Astrocyte (in vitro differentiated cells and primary cell): ENCODE measurements at regions not wholly inside any gene's neighbourhood (a gene's known extent, or its start where the extent isn't known, plus 50 kb on each side); places are given as distances from the start of the nearest gene placed in this dataset.

Experiments
- DNase-seq: peaks from one replicate; pipeline ENCODE4 v3.0.0-alpha.2; 2010; ENCODE audit warnings: low read depth
- FAIRE-seq: peaks from 2 replicates; lab custom pipeline; 2011; peaks lifted over from hg19 to GRCh38; lab: Jason Lieb, UNC
- H2AFZ ChIP-seq: 2 replicates; pipeline ENCODE4 v1.6.0; 2012; ENCODE audit warnings: low read depth, low read length, inconsistent platforms
- H3K27ac ChIP-seq: 2 replicates; pipeline ENCODE4 v1.5.1; 2011; ENCODE audit warnings: low read depth, low read length, inconsistent platforms
- H3K27me3 ChIP-seq: 2 replicates; pipeline ENCODE4 v1.6.0; 2011; ENCODE audit warnings: low read length, inconsistent platforms; ENCODE audit not compliant: insufficient read depth
- H3K36me3 ChIP-seq: 2 replicates; pipeline ENCODE4 v1.5.1; 2011; ENCODE audit warnings: low read length, inconsistent platforms; ENCODE audit not compliant: insufficient read depth
- H3K4me1 ChIP-seq: 2 replicates; pipeline ENCODE4 v1.5.1; 2011; ENCODE audit warnings: low read length, inconsistent platforms; ENCODE audit not compliant: insufficient read depth
- H3K4me2 ChIP-seq: 2 replicates; pipeline ENCODE4 v1.6.0; 2012; ENCODE audit warnings: low read length, inconsistent platforms
- H3K4me3 ChIP-seq: 2 replicates; pipeline ENCODE4 v1.5.1; 2011; ENCODE audit warnings: low read depth, mild to moderate bottlenecking, low read length, inconsistent platforms; ENCODE audit not compliant: insufficient read depth
- H3K79me2 ChIP-seq: 2 replicates; pipeline ENCODE4 v1.6.0; 2012; ENCODE audit warnings: mild to moderate bottlenecking, low read length, inconsistent platforms; ENCODE audit not compliant: insufficient read depth
- H3K9ac ChIP-seq: 2 replicates; pipeline ENCODE4 v1.6.0; 2012; ENCODE audit warnings: mild to moderate bottlenecking, low read length, inconsistent platforms
- H3K9me3 ChIP-seq: 2 replicates; pipeline ENCODE4 v1.5.1; 2012; ENCODE audit warnings: low read depth, mild to moderate bottlenecking, low read length, inconsistent platforms; ENCODE audit not compliant: insufficient read depth
- H4K20me1 ChIP-seq: 2 replicates; pipeline ENCODE4 v1.6.0; 2012; ENCODE audit warnings: low read length, inconsistent platforms; ENCODE audit not compliant: insufficient read depth
- H3K27ac Mint-ChIP-seq: one replicate; pipeline ENCODE4 v1.8.0; 2021; ENCODE audit warnings: mild to moderate bottlenecking, mixed read lengths; ENCODE audit not compliant: unreplicated experiment
- H3K27me3 Mint-ChIP-seq: one replicate; pipeline ENCODE4 v1.8.0; 2021; ENCODE audit warnings: low read depth, mixed read lengths; ENCODE audit not compliant: unreplicated experiment
- H3K36me3 Mint-ChIP-seq: one replicate; pipeline ENCODE4 v1.8.0; 2021; ENCODE audit warnings: low read depth, mixed read lengths; ENCODE audit not compliant: unreplicated experiment
- H3K4me1 Mint-ChIP-seq: one replicate; pipeline ENCODE4 v1.8.0; 2021; ENCODE audit warnings: low read depth, mixed read lengths; ENCODE audit not compliant: unreplicated experiment
- H3K4me3 Mint-ChIP-seq: one replicate; pipeline ENCODE4 v1.8.0; 2021; ENCODE audit warnings: mild to moderate bottlenecking, moderate library complexity, mixed read lengths; ENCODE audit not compliant: unreplicated experiment
- H3K9me3 Mint-ChIP-seq: one replicate; pipeline ENCODE4 v1.8.0; 2021; ENCODE audit warnings: mild to moderate bottlenecking, mixed read lengths; ENCODE audit not compliant: unreplicated experiment
- CTCF ChIP-seq: IDR thresholded peaks from 2 replicates; pipeline ENCODE4 v1.5.1; 2011; ENCODE audit warnings: low read depth, mild to moderate bottlenecking, inconsistent platforms, low read length, moderate library complexity; ENCODE audit not compliant: insufficient read depth
- EZH2 ChIP-seq: IDR thresholded peaks from 2 replicates; pipeline ENCODE4 v1.6.1; 2012; ENCODE audit warnings: mild to moderate bottlenecking, low read length, inconsistent platforms; ENCODE audit not compliant: insufficient read depth

GRCh38 chr10:131019696-131020095, 291.8 kb downstream of the TCERG1L start:
- H3K9me3 Mint-ChIP-seq = peaks cover 6% of the 10 kb centered on the region
- H3K27me3 ChIP-seq = no peaks in the 10 kb centered on the region
- H3K4me1 Mint-ChIP-seq = no peaks in the 10 kb centered on the region
- H4K20me1 ChIP-seq = no peaks in the 10 kb centered on the region
- no peak overlapping the region for H2AFZ ChIP-seq
- no peak overlapping the region for H3K9ac ChIP-seq
- H3K36me3 ChIP-seq = no peaks in the 10 kb centered on the region
- no peak overlapping the region for H3K4me3 Mint-ChIP-seq
- H3K9me3 ChIP-seq = peaks cover 13% of the 10 kb centered on the region
- TF ChIP-seq EZH2 = no peak
- no peak for TF ChIP-seq CTCF
- H3K79me2 ChIP-seq = no peaks in the 10 kb centered on the region
- H3K4me3 ChIP-seq = no peak overlapping the region
- peaks cover 2% of the 10 kb centered on the region for H3K27me3 Mint-ChIP-seq
- FAIRE-seq (no peak), DNase-seq (no peak)
- no peak overlapping the region for H3K27ac Mint-ChIP-seq
- no peak overlapping the region for H3K4me2 ChIP-seq
- H3K4me1 ChIP-seq = no peaks in the 10 kb centered on the region
- no peak overlapping the region for H3K27ac ChIP-seq
- H3K36me3 Mint-ChIP-seq = no peaks in the 10 kb centered on the region

DNA sequence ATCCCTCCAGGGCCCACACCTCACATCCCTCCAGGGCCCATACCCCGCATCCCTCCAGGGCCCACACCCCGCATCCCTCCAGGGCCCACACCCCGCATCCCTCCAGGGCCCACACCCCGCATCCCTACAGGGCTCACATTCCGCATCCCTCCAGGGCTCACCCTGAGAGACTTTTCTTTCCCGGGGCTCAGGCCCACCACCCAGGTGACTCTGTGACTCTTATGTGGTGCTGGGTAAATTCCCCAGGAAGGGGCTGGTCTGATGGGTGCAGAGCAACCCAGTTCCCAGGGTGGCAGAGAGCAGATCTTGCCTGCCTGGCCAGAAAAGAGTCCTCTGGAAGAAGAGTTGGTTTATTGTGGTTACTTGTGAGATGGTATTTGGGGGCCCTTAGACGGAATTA, 290.7 kb downstream of the TCERG1L start:
- H3K79me2 ChIP-seq = no peaks in the 10 kb centered on the region
- H3K36me3 ChIP-seq = no peaks in the 10 kb centered on the region
- TF ChIP-seq CTCF = no peak
- TF ChIP-seq EZH2 = no peak
- no peak overlapping the region for H2AFZ ChIP-seq
- H3K27me3 ChIP-seq = no peaks in the 10 kb centered on the region
- Mint-ChIP-seq H3K9me3 (peaks cover 6% of the 10 kb centered on the region), H3K36me3 (no peaks in the 10 kb centered on the region), H3K4me3 (no peak overlapping the region), H3K4me1 (no peaks in the 10 kb centered on the region), H3K27me3 (peaks cover 2% of the 10 kb centered on the region), H3K27ac (no peak overlapping the region)
- H3K27ac ChIP-seq = no peak overlapping the region
- DNase-seq = no peak
- no peak for FAIRE-seq
- no peaks in the 10 kb centered on the region for H4K20me1 ChIP-seq
- H3K9ac ChIP-seq = no peak overlapping the region
- H3K4me2 ChIP-seq = no peak overlapping the region
- H3K9me3 ChIP-seq = peaks cover 10% of the 10 kb centered on the region
- H3K4me3 ChIP-seq = no peak overlapping the region
- H3K4me1 ChIP-seq = no peaks in the 10 kb centered on the region

DNA sequence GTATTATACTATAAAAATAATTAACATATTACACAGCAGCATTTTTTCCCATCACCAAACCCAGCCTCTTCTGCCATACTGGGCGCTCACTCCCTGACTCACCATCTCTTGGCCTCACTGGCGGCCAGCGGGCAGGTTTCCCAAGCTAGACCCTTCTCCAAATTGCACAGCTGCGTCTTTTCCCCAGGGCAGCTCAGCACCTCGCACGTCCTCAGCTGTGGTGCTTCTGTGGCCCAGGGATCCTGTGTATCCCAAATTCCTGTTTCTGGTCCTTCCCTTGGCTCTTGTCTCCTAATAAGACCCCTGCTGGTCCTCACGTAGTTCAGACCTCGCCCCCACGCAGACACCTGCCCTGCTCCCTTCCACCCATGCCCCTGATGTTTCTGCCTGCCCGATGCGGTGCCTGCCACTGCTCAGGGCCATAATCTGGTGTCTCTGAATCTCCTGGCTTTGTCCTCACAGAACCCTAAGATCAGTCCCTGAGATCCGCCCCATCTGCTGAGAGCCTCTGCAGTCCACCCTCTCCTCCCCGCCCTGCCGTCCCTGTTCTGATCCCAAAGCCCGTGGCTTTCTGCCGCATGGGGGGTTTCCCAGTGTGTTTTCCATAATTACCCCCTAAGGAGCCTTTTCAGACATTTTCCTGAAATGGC, 290.1 kb downstream of the TCERG1L start:
- Histone ChIP-seq H2AFZ (no peak overlapping the region), H3K27ac (no peak overlapping the region), H4K20me1 (no peaks in the 10 kb centered on the region), H3K27me3 (no peaks in the 10 kb centered on the region), H3K36me3 (no peaks in the 10 kb centered on the region), H3K79me2 (no peaks in the 10 kb centered on the region), H3K4me2 (no peak overlapping the region), H3K4me1 (no peaks in the 10 kb centered on the region), H3K9ac (no peak overlapping the region), H3K4me3 (no peak overlapping the region), H3K9me3 (peaks cover 10% of the 10 kb centered on the region)
- no peak for FAIRE-seq
- H3K27me3 Mint-ChIP-seq = peaks cover 2% of the 10 kb centered on the region
- peaks cover 6% of the 10 kb centered on the region for H3K9me3 Mint-ChIP-seq
- no peak for DNase-seq
- H3K4me3 Mint-ChIP-seq = no peak overlapping the region
- no peaks in the 10 kb centered on the region for H3K36me3 Mint-ChIP-seq
- TF ChIP-seq EZH2 (no peak), CTCF (no peak)
- no peak overlapping the region for H3K27ac Mint-ChIP-seq
- H3K4me1 Mint-ChIP-seq = no peaks in the 10 kb centered on the region
